Neural cell (in vitro differentiated cells): ENCODE measurements at regions not wholly inside any gene's neighbourhood (a gene's known extent, or its start where the extent isn't known, plus 50 kb on each side); places are given as distances from the start of the nearest gene placed in this dataset.

Experiments used
- H2AFZ ChIP-seq: fragments of 200-600, 300-800 bp; sonication (generic), shearing (Covaris generic); 2 replicates; pipeline ENCODE4 v1.6.0; 2014; ENCODE audit warnings: low read depth, mild to moderate bottlenecking, antibody characterized with exemption, low read length, moderate library complexity
- H3F3A ChIP-seq: fragments of 200-600 bp; shearing (Covaris generic); 2 replicates; pipeline ENCODE4 v1.6.1; 2016; ENCODE audit warnings: mild to moderate bottlenecking, moderate library complexity, mixed read lengths, antibody characterized with exemption, low read length; ENCODE audit not compliant: insufficient read depth, poor library complexity, severe bottlenecking
- H3K27ac ChIP-seq: fragments of 200-600, 300-800 bp; sonication (generic), shearing (Covaris generic); 2 replicates; pipeline ENCODE4 v1.5.1; 2014; ENCODE audit warnings: mild to moderate bottlenecking, low read length, moderate library complexity
- H3K27me3 ChIP-seq: fragments of 300-800, 200-600 bp; sonication (generic), shearing (Covaris generic); 2 replicates; pipeline ENCODE4 v1.6.0; 2014; ENCODE audit warnings: mild to moderate bottlenecking, low read depth, low read length, moderate library complexity; ENCODE audit not compliant: insufficient read depth
- H3K36me3 ChIP-seq: fragments of 300-800, 200-600 bp; sonication (generic), shearing (Covaris generic); 2 replicates; pipeline ENCODE4 v1.5.1; 2014; ENCODE audit warnings: mild to moderate bottlenecking, antibody characterized with exemption, low read length, moderate library complexity; ENCODE audit not compliant: insufficient read depth
- H3K4me2 ChIP-seq: fragments of 300-800, 200-600 bp; sonication (generic), shearing (Covaris generic); 2 replicates; pipeline ENCODE4 v1.6.0; 2014; ENCODE audit warnings: mild to moderate bottlenecking, low read length
- H3K4me3 ChIP-seq: fragments of 300-800, 200-600 bp; sonication (generic), shearing (Covaris generic); 2 replicates; pipeline ENCODE4 v1.5.1; 2014; ENCODE audit warnings: mild to moderate bottlenecking, low read length, moderate library complexity
- H3K79me2 ChIP-seq: fragments of 200-600 bp; shearing (Covaris generic); replicated peaks from 2 replicates; pipeline ENCODE4 v1.6.0; 2014; ENCODE audit warnings: mild to moderate bottlenecking, low read length, moderate library complexity; ENCODE audit not compliant: insufficient read depth
- H3K9ac ChIP-seq: fragments of 300-800, 200-600 bp; sonication (generic), shearing (Covaris generic); 2 replicates; pipeline ENCODE4 v1.6.1; 2016; ENCODE audit warnings: mild to moderate bottlenecking, low read length, mixed read lengths
- H3K9me2 ChIP-seq: fragments of 200-600 bp; shearing (Covaris generic); 2 replicates; pipeline ENCODE4 v1.6.1; 2016; ENCODE audit warnings: mild to moderate bottlenecking, low read length, mixed read lengths; ENCODE audit not compliant: insufficient read depth
- H3K9me3 ChIP-seq: fragments of 200-600, 300-800 bp; sonication (generic), shearing (Covaris generic); 2 replicates; pipeline ENCODE4 v1.6.1; 2016; ENCODE audit warnings: mild to moderate bottlenecking, mixed run types, low read length, moderate library complexity, mixed read lengths
- H4K20me1 ChIP-seq: fragments of 200-600 bp; shearing (Covaris generic); 2 replicates; pipeline ENCODE4 v1.6.1; 2016; ENCODE audit warnings: mild to moderate bottlenecking, mixed run types; ENCODE audit not compliant: insufficient read depth
- CTCF ChIP-seq: fragments of 450-650 bp; IDR thresholded peaks from 2 replicates; pipeline ENCODE4 v1.5.1; 2014; ENCODE audit warnings: antibody characterized with exemption, mild to moderate bottlenecking, moderate library complexity; ENCODE audit not compliant: poor library complexity, severe bottlenecking
- EP300 ChIP-seq: fragments of 450-650 bp; conservative IDR thresholded peaks from 2 replicates; pipeline ENCODE4 v1.6.1; 2014; ENCODE audit warnings: antibody characterized with exemption, mild to moderate bottlenecking, moderate library complexity; ENCODE audit not compliant: poor library complexity, severe bottlenecking
- EZH2 ChIP-seq: fragments of 200-600, 300-800 bp; shearing (Covaris generic), sonication (generic); IDR thresholded peaks from 2 replicates; pipeline ENCODE4 v1.6.1; 2014; ENCODE audit warnings: antibody characterized with exemption, low read length, borderline replicate concordance, mild to moderate bottlenecking; ENCODE audit not compliant: insufficient read depth, poor library complexity, severe bottlenecking
- MXI1 ChIP-seq: fragments of 450-650 bp; conservative IDR thresholded peaks from 2 replicates; pipeline ENCODE4 v1.6.1; 2014; ENCODE audit warnings: antibody characterized with exemption, mild to moderate bottlenecking; ENCODE audit not compliant: poor library complexity, severe bottlenecking
- POLR2AphosphoS5 ChIP-seq: IDR thresholded peaks from 2 replicates; pipeline ENCODE4 v1.6.1; 2012
- RAD21 ChIP-seq: fragments of 450-650 bp; conservative IDR thresholded peaks from 2 replicates; pipeline ENCODE4 v1.6.1; 2014; ENCODE audit warnings: antibody characterized with exemption, mild to moderate bottlenecking, moderate library complexity
- SMC3 ChIP-seq: fragments of 450-650 bp; conservative IDR thresholded peaks from 2 replicates; pipeline ENCODE4 v1.6.1; 2014; ENCODE audit warnings: antibody characterized with exemption, mild to moderate bottlenecking, moderate library complexity; ENCODE audit not compliant: poor library complexity
- TAF1 ChIP-seq: IDR thresholded peaks from 2 replicates; pipeline ENCODE4 v1.6.1; 2012; ENCODE audit warnings: low read depth
- TF ChIP-seq, protein P1 (sequence below): IDR thresholded peaks from 2 replicates; pipeline ENCODE4 v1.6.1; 2012; ENCODE audit warnings: borderline replicate concordance

DNA sequence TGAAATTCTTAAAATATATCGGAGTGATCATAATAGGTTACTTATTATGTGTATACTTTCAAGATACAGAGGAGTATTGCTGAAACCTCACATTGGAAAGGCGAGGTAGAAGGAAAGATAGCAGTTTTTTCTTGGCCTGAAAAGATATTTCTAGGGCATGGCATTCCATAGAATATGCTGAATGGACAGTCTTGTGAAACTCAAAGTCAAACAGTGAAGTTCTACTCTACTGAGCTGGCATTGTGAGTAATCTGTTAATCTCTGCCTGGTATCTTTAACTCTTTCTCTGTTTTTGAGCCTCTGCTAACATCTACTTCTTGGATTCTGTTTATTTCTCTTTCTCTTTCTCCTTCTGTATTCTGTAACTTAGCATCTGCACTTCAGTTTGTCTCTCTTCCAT is 176.3 kb upstream of the ZBTB20 start:
- no peaks in the 10 kb centered on the region for H3K9me3 ChIP-seq
- H3F3A ChIP-seq, result no peaks in the 10 kb centered on the region
- no peaks in the 10 kb centered on the region for H4K20me1 ChIP-seq
- no peaks in the 10 kb centered on the region for H3K36me3 ChIP-seq
- no peak overlapping the region for H3K4me3 ChIP-seq
- H2AFZ ChIP-seq, result no peak overlapping the region
- no peak overlapping the region for H3K27ac ChIP-seq
- no peaks in the 10 kb centered on the region for H3K79me2 ChIP-seq
- no peaks in the 10 kb centered on the region for H3K9me2 ChIP-seq
- TF ChIP-seq CTCF (no peak), RAD21 (no peak), EP300 (no peak), MXI1 (no peak), POLR2AphosphoS5 (no peak), TAF1 (no peak), EZH2 (no peak), SMC3 (no peak)
- TF ChIP-seq, protein P1, sequence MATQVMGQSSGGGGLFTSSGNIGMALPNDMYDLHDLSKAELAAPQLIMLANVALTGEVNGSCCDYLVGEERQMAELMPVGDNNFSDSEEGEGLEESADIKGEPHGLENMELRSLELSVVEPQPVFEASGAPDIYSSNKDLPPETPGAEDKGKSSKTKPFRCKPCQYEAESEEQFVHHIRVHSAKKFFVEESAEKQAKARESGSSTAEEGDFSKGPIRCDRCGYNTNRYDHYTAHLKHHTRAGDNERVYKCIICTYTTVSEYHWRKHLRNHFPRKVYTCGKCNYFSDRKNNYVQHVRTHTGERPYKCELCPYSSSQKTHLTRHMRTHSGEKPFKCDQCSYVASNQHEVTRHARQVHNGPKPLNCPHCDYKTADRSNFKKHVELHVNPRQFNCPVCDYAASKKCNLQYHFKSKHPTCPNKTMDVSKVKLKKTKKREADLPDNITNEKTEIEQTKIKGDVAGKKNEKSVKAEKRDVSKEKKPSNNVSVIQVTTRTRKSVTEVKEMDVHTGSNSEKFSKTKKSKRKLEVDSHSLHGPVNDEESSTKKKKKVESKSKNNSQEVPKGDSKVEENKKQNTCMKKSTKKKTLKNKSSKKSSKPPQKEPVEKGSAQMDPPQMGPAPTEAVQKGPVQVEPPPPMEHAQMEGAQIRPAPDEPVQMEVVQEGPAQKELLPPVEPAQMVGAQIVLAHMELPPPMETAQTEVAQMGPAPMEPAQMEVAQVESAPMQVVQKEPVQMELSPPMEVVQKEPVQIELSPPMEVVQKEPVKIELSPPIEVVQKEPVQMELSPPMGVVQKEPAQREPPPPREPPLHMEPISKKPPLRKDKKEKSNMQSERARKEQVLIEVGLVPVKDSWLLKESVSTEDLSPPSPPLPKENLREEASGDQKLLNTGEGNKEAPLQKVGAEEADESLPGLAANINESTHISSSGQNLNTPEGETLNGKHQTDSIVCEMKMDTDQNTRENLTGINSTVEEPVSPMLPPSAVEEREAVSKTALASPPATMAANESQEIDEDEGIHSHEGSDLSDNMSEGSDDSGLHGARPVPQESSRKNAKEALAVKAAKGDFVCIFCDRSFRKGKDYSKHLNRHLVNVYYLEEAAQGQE, result no peak
- no peaks in the 10 kb centered on the region for H3K27me3 ChIP-seq
- no peak overlapping the region for H3K4me2 ChIP-seq
- no peak overlapping the region for H3K9ac ChIP-seq

GRCh38 chr3:115324056-115324455 is 177.0 kb upstream of the ZBTB20 start:
- H3K79me2 ChIP-seq, result no peaks in the 10 kb centered on the region
- H3K27ac ChIP-seq, result no peak overlapping the region
- H3K27me3 ChIP-seq, result no peaks in the 10 kb centered on the region
- H3K36me3 ChIP-seq, result no peaks in the 10 kb centered on the region
- H3K4me3 ChIP-seq, result no peak overlapping the region
- H3K9ac ChIP-seq, result no peak overlapping the region
- no peaks in the 10 kb centered on the region for H4K20me1 ChIP-seq
- H3K4me2 ChIP-seq, result no peak overlapping the region
- no peaks in the 10 kb centered on the region for H3K9me2 ChIP-seq
- no peaks in the 10 kb centered on the region for H3K9me3 ChIP-seq
- no peak overlapping the region for H2AFZ ChIP-seq
- TF ChIP-seq POLR2AphosphoS5, result no peak
- TF ChIP-seq EP300, result no peak
- no peak for TF ChIP-seq EZH2
- no peak for TF ChIP-seq TAF1
- TF ChIP-seq CTCF, result no peak
- TF ChIP-seq MXI1, result no peak
- H3F3A ChIP-seq, result no peaks in the 10 kb centered on the region
